H1 (cell line): ENCODE measurements at regions not wholly inside any gene's neighbourhood (a gene's known extent, or its start where the extent isn't known, plus 50 kb on each side); places are given as distances from the start of the nearest gene placed in this dataset.

Experiments used
- BRCA1 ChIP-seq: IDR thresholded peaks from 2 replicates; pipeline ENCODE4 v1.6.1; 2012; ENCODE audit warnings: low read depth, low read length, improper control_type of control experiment
- CEBPB ChIP-seq: IDR thresholded peaks from 2 replicates; pipeline ENCODE4 v1.6.1; 2012; ENCODE audit warnings: low read depth, low read length
- NANOG ChIP-seq: IDR thresholded peaks from 2 replicates; pipeline ENCODE4 v1.6.1; 2011; ENCODE audit warnings: low read length, low read depth, mild to moderate bottlenecking, inconsistent platforms; ENCODE audit not compliant: insufficient read depth, poor library complexity, severe bottlenecking
- POLR2A ChIP-seq, 2 experiments: IDR thresholded peaks; 1 replicate in 1 of 2; 2 replicates in 1 of 2; pipeline ENCODE4 v1.6.1; 2011; ENCODE audit warnings: low read depth in 2 of 2, low read length in 2 of 2, mild to moderate bottlenecking in 2 of 2; ENCODE audit errors: control extremely low read depth in 1 of 2
- RFX5 ChIP-seq: IDR thresholded peaks from 2 replicates; pipeline ENCODE4 v1.6.1; 2011; ENCODE audit warnings: low read depth, low read length, improper control_type of control experiment, borderline replicate concordance
- SIN3A ChIP-seq, 2 experiments: IDR thresholded peaks in 1 of 2; conservative IDR thresholded peaks in 1 of 2; 2 replicates each; pipeline ENCODE4 v1.6.1; 2011 to 2012; ENCODE audit warnings: low read length in 2 of 2, improper control_type of control experiment in 1 of 2, low read depth in 1 of 2, mild to moderate bottlenecking in 1 of 2
- TAF1 ChIP-seq: IDR thresholded peaks from 2 replicates; pipeline ENCODE4 v1.6.1; 2011; ENCODE audit warnings: mild to moderate bottlenecking, low read depth, low read length
- TEAD4 ChIP-seq: IDR thresholded peaks from 2 replicates; pipeline ENCODE4 v1.6.1; 2012; ENCODE audit warnings: low read depth, low read length, inconsistent platforms, mixed read lengths
- TF ChIP-seq, protein P1 (sequence below), 3 experiments: IDR thresholded peaks; 1 replicate in 2 of 3; 2 replicates in 1 of 3; pipeline versions ENCODE4 v1.5.1 to v1.6.1; 2011; ENCODE audit warnings: low read length in 3 of 3, mild to moderate bottlenecking in 3 of 3, inconsistent platforms in 2 of 3, low read depth in 1 of 3, moderate library complexity in 1 of 3; ENCODE audit not compliant: insufficient read depth in 1 of 3; ENCODE audit errors: control extremely low read depth in 1 of 3
- TF ChIP-seq, protein P2 (sequence below): IDR thresholded peaks from 2 replicates; pipeline ENCODE4 v1.6.1; 2011; ENCODE audit warnings: low read depth, mild to moderate bottlenecking, low read length; ENCODE audit not compliant: insufficient read depth

DNA sequence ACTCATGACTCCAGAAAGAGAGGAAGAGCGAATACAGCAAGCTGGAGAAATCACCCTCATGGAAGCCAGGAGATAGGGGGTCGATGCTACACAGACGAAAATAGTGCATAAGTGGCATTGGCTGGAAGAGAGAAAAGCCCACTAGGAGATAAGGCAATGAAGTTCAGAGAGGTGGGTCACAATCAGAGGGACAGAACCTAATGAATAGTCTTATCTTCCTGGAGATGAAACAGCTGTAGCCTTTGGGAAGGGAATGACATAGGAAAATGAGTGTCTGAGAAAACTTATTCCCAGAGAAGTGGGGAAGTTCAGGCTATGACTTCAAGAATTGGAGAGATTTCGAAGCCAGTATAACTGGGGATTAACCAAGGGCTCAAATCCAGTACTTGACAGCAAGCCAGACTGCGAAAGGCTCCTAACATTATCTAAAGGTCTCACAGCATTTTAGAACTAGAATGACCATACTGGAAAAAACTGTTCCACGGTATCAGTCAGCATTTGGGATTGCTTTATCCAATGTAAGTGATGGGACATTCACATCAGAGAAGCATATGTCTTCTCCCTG is 211.1 kb downstream of the ZNF365 start:
- TF ChIP-seq TEAD4 (no peak), BRCA1 (no peak), CEBPB (no peak), SIN3A (conservative IDR thresholded peaks at IDR 0.05 in 1 of 2, IDR thresholded peaks at IDR 0.05 in 1 of 2; ENCODE audit: low read depth in 1 of 2, low read length in 2 of 2) (no peak), POLR2A (IDR thresholded peaks at IDR 0.05; ENCODE audit: control extremely low read depth in 1 of 2, low read depth in 2 of 2, low read length in 2 of 2) (no peak), TAF1 (no peak), NANOG (no peak), RFX5 (no peak)
- TF ChIP-seq, protein P1, sequence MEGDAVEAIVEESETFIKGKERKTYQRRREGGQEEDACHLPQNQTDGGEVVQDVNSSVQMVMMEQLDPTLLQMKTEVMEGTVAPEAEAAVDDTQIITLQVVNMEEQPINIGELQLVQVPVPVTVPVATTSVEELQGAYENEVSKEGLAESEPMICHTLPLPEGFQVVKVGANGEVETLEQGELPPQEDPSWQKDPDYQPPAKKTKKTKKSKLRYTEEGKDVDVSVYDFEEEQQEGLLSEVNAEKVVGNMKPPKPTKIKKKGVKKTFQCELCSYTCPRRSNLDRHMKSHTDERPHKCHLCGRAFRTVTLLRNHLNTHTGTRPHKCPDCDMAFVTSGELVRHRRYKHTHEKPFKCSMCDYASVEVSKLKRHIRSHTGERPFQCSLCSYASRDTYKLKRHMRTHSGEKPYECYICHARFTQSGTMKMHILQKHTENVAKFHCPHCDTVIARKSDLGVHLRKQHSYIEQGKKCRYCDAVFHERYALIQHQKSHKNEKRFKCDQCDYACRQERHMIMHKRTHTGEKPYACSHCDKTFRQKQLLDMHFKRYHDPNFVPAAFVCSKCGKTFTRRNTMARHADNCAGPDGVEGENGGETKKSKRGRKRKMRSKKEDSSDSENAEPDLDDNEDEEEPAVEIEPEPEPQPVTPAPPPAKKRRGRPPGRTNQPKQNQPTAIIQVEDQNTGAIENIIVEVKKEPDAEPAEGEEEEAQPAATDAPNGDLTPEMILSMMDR (IDR thresholded peaks at IDR 0.05; ENCODE audit: control extremely low read depth in 1 of 3, insufficient read depth in 1 of 3, low read depth in 1 of 3, low read length in 3 of 3): no peak
- TF ChIP-seq, protein P2, sequence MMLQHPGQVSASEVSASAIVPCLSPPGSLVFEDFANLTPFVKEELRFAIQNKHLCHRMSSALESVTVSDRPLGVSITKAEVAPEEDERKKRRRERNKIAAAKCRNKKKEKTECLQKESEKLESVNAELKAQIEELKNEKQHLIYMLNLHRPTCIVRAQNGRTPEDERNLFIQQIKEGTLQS: no peak
